H7 (cell line): ENCODE measurements at regions not wholly inside any gene's neighbourhood (a gene's known extent, or its start where the extent isn't known, plus 50 kb on each side); places are given as distances from the start of the nearest gene placed in this dataset.
A peak's percentile ranks its signal among the peaks of the same experiment; 100 is the strongest.
"Not testable (repeated sequence)": the region's sequence is repeated elsewhere in the genome, so short reads cannot be mapped to it uniquely, and the experiment has no call there.

Experiments used
- DNase-seq: peaks from one replicate; pipeline ENCODE4 v3.0.0; 2012
- H3K27me3 ChIP-seq: 2 replicates; pipeline ENCODE4 v1.6.0; 2011; ENCODE audit warnings: mild to moderate bottlenecking, low read length; ENCODE audit not compliant: control insufficient read depth, insufficient read depth
- H3K36me3 ChIP-seq: replicated peaks from 2 replicates; pipeline ENCODE4 v1.5.1; 2011; ENCODE audit warnings: low read length; ENCODE audit not compliant: control insufficient read depth, insufficient read depth
- H3K4me3 ChIP-seq: 2 replicates; pipeline ENCODE4 v1.5.1; 2011; ENCODE audit warnings: low read depth, mild to moderate bottlenecking, control low read depth, low read length, moderate library complexity; ENCODE audit not compliant: insufficient read depth

GRCh38 chr11:115984228-115984627 is 480.0 kb upstream of the CADM1 start:
- DNase-seq: no peak
- no peak overlapping the region for H3K4me3 ChIP-seq
- H3K36me3 ChIP-seq: no peaks in the 10 kb centered on the region
- no peaks in the 10 kb centered on the region; the same call in 1 of the 2 replicates for H3K27me3 ChIP-seq

DNA sequence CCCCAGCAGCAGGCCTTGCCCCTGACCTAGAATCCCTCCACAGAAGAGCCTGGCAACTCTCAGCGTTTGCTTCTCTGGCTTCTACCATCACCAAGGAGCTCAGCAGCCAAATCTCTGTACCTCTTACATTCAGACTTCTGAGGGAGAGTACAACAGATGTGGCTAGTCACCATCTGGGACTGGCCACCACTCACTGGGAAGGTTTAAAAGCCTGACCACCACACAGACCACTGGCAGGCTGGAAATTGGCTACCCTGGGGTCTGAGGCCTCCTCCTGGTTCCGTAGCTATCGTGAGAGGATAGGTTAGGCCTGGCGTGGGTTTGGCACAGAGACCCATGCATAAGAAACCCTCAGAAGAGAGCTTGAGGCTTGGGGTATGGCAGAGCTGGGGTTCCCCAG is 478.5 kb upstream of the CADM1 start:
- Histone ChIP-seq H3K36me3 (no peaks in the 10 kb centered on the region), H3K27me3 (no peaks in the 10 kb centered on the region; the same call in 1 of the 2 replicates), H3K4me3 (no peak overlapping the region)
- DNase-seq: no peak

DNA sequence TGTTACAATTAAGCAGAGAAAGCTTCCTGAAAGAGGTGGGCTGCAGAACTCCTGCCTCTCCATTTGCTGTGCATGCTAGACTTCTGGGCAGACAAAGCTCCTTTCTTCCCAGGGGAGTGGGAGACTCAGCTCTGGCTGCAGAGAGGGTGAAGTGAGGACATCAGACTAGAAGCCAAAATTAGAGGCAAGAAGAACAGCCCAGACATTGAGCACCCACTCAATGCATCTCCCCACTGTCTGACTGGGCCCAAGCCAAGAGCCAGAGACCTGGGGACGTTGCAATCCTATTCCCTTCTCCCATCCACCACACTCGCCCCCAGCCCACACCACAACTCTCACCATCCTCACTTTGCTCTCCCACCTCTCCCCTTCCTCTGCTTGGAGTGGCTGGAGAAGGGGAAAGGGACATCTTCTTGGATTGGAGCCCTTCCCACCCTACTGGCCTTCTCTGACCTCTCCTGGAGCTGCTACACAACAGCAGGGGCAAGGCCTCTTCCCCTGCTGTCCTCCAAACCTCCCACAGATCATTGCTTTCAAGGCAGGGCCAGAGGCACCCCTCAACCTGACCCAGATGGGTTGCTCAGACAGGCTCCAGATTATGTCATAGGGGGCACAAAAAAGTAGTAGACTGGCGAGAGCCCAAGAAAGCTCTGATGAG is 477.7 kb upstream of the CADM1 start:
- no peaks in the 10 kb centered on the region; the same call in 1 of the 2 replicates for H3K27me3 ChIP-seq
- no peak overlapping the region for H3K4me3 ChIP-seq
- DNase-seq: no peak

DNA sequence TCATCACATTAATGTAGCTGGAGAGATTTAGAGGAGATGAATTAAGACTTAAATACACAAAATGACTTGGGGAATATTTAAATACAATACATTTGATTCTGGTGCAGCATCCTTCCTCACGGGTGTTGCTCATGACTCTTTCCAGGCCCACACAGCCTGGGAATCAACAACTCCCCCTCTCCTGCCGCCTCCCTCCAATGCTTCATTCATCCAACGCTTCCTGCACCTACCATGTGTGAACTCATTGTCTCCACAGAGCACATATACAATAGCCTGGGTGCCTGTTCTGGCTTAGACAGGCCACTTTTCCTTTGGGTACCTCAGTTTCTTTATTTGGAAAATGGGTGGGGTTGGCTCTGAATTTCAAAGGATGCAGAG is 476.9 kb upstream of the CADM1 start:
- no peaks in the 10 kb centered on the region for H3K36me3 ChIP-seq
- H3K27me3 ChIP-seq: peaks cover 5% of the 10 kb centered on the region
- no peak for DNase-seq
- H3K4me3 ChIP-seq: no peak overlapping the region

More for the DNA sequence above, 477.7 kb upstream of the CADM1 start:
- H3K36me3 ChIP-seq: no peaks in the 10 kb centered on the region

DNA sequence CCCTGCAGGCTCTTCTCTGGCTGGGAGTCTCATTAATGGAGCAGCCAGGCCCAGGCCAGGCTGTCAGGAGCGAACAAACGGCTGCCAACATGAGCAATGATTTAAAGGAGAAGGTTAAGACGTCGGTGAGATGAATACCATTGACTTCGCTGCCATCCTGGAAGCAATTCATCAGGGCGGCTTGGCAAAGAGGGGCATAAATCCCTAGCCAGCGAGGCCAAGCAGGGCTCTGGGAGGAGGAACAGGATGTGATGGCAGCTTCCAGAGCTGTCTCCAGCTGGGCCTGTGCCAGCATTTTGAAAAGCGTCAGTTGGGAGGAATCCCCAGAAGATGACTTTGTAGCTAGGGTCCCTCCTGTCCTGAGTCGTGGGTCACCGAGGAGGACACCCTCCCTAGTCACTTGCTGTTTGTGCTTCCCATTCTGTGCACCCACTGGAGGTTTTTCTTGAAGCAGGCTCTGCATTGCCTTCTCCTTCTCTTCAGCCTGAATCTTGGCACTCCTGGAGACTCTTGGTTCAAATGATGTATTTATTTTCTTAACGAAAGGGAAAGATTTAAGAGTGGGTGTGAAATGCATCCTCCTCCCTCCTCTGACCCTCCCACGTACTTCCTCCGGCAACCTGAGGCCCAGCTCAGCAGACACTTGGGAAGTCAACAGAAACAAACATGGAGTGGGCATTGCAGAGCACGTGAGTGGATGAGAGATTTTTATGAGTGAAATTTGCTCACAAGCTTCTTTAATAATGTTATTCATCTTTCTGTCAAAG is 476.3 kb upstream of the CADM1 start:
- DNase-seq: no peak
- Histone ChIP-seq H3K36me3 (no peaks in the 10 kb centered on the region), H3K4me3 (no peak overlapping the region), H3K27me3 (peaks cover 9% of the 10 kb centered on the region)

DNA sequence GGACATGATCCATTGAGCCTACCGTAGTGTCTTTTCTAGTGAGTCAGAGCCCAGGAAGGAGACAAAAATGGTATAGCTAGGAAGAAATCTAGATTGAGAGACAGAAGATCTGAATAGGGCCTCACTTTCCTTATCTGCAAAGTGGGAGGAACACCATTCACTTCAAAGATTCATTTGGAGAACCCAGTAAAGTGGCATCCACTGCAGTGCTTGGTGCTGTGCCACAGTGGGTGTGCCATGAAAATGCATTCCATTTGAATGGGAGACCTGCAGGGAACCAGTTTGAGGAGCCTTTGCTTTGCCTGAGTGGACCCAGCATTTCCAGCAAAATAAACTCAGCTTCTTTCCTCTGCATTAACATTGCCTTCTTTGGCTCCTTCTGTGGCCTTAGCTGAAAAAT is 470.5 kb upstream of the CADM1 start:
- H3K36me3 ChIP-seq: no peaks in the 10 kb centered on the region
- peak; percentile 37 for DNase-seq
- H3K27me3 ChIP-seq: peaks cover 15% of the 10 kb centered on the region
- no peak overlapping the region for H3K4me3 ChIP-seq

DNA sequence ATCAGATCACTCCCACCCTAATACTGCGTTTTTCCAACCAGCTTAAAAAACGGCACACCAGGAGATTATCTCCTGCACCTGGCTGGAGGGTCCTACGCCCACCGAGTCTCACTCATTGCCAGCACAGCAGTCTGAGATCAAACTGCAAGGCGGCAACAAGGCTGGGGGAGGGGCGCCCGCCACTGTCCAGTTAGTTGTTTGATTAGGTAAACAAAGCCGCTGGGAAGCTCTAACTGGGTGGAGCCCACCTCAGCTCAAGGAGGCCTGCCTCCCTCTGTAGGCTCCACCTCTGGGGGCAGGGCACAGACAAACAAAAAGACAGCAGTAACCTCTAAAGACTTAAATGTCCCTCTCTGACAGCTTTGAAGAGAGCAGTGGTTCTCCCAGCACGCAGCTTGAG is 463.0 kb upstream of the CADM1 start:
- H3K36me3 ChIP-seq, DNase-seq, H3K27me3 ChIP-seq: not testable (repeated sequence)
- peak overlapping the region; percentile 3; the same call in 1 of the 2 replicates for H3K4me3 ChIP-seq

DNA sequence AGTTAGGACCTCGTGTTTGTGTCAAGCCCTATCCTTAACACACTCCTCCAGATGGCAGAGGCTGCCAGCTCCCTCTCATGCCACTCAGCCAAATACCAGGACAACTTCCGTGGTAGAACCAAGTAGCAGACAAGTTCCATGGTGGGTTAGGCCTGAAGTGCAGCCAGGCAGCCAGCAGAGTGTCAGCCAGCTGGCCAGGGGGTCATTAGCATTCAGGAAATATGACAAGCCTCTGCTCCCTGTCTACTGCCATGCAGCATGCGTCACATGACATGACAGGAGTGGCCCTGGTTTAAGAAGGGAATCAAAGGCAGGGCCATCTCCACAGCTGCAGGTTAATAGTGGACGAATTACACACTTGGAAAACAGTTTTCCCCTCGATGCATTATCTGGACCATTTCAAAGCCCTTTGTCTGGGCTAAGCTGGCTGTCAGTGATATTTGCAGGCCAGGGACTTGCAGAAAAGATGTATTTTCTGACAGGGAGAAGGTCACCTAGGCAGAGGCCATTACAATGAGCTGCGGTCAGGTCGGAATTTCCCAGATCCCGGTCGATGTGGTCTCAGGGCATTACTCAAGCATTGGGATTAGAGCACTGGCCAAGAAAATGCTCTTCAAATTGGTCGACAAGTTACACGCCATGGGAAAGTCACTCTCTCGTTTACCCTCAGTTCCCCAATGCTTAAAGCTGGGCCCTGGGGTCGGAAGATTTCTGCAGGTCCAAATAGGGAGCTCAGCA is 461.7 kb upstream of the CADM1 start:
- no peak for DNase-seq
- no peaks in the 10 kb centered on the region for H3K36me3 ChIP-seq
- no peak overlapping the region for H3K4me3 ChIP-seq
- peaks cover 9% of the 10 kb centered on the region for H3K27me3 ChIP-seq

- DNase-seq: no peak
- Histone ChIP-seq H3K27me3 (peaks cover 9% of the 10 kb centered on the region), H3K36me3 (no peaks in the 10 kb centered on the region), H3K4me3 (no peak overlapping the region)
These were observed 459.9 kb upstream of the CADM1 start for GRCh38 chr11:115964091-115964490.

GRCh38 chr11:115963156-115963555 is 458.9 kb upstream of the CADM1 start:
- Histone ChIP-seq H3K4me3 (no peak overlapping the region), H3K36me3 (no peaks in the 10 kb centered on the region), H3K27me3 (peaks cover 9% of the 10 kb centered on the region)
- no peak for DNase-seq

- Histone ChIP-seq H3K27me3 (peaks cover 7% of the 10 kb centered on the region), H3K36me3 (no peaks in the 10 kb centered on the region), H3K4me3 (no peak overlapping the region)
- peak; percentile 49 for DNase-seq
These were observed 457.2 kb upstream of the CADM1 start for GRCh38 chr11:115961159-115962003.

GRCh38 chr11:115959081-115959486 is 454.9 kb upstream of the CADM1 start:
- H3K27me3 ChIP-seq: peaks cover 1% of the 10 kb centered on the region; the same call in 1 of the 2 replicates
- no peaks in the 10 kb centered on the region for H3K36me3 ChIP-seq
- no peak overlapping the region for H3K4me3 ChIP-seq
- no peak for DNase-seq

- Histone ChIP-seq H3K27me3 (peaks cover 1% of the 10 kb centered on the region; the same call in 1 of the 2 replicates), H3K36me3 (no peaks in the 10 kb centered on the region), H3K4me3 (no peak overlapping the region)
- peak; percentile 68 for DNase-seq
These were observed 454.1 kb upstream of the CADM1 start for GRCh38 chr11:115958089-115959000.
